OCI-LY1 (cell line): ENCODE measurements at regions not wholly inside any gene's neighbourhood (a gene's known extent, or its start where the extent isn't known, plus 50 kb on each side); places are given as distances from the start of the nearest gene placed in this dataset.

Experiments used
- EZH2 ChIP-seq: fragments of 200-600 bp; sonication (generic), shearing (Covaris generic); IDR thresholded peaks from 2 replicates; pipeline ENCODE4 v1.8.0; 2017; ENCODE audit warnings: borderline replicate concordance, mixed run types, mild to moderate bottlenecking, antibody characterized with exemption, low read length, moderate library complexity, mixed read lengths
- TF ChIP-seq, protein P1 (sequence below): fragments of 200-600 bp; sonication (generic), shearing (Covaris generic); IDR thresholded peaks from 2 replicates; pipeline ENCODE4 v1.5.1; 2017; ENCODE audit warnings: mild to moderate bottlenecking, antibody characterized with exemption, low read length, moderate library complexity, mixed read lengths

DNA sequence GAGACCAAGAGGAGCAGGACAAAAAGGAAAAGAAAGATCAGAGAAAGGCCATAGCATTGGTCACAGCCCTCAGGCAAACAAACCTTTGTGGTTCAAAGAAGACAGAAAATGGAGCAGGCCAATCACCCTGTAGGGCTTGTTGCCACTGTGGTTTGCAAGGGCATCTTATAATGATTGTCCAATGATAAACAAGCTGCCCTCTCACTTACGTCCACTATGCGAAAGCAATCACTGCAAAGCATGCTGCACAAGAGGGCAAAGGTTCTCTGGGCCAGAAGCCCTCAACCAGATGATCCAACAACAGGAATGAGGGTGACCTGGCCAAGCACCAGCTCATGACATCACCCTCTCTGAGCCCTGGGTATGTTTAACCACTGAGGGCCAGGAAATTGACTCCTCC lies 360.9 kb upstream of the HSFY2 start:
- no peak for TF ChIP-seq EZH2
- TF ChIP-seq, protein P1, sequence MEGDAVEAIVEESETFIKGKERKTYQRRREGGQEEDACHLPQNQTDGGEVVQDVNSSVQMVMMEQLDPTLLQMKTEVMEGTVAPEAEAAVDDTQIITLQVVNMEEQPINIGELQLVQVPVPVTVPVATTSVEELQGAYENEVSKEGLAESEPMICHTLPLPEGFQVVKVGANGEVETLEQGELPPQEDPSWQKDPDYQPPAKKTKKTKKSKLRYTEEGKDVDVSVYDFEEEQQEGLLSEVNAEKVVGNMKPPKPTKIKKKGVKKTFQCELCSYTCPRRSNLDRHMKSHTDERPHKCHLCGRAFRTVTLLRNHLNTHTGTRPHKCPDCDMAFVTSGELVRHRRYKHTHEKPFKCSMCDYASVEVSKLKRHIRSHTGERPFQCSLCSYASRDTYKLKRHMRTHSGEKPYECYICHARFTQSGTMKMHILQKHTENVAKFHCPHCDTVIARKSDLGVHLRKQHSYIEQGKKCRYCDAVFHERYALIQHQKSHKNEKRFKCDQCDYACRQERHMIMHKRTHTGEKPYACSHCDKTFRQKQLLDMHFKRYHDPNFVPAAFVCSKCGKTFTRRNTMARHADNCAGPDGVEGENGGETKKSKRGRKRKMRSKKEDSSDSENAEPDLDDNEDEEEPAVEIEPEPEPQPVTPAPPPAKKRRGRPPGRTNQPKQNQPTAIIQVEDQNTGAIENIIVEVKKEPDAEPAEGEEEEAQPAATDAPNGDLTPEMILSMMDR, result no peak
